IMR-90 (cell line): ENCODE measurements at regions not wholly inside any gene's neighbourhood (a gene's known extent, or its start where the extent isn't known, plus 50 kb on each side); places are given as distances from the start of the nearest gene placed in this dataset.

Experiments
- ATAC-seq: fragments of 200-7000 bp; cut with Tn5 transposase; 2 replicates; pipeline ENCODE4 v1.9.1; 2020; ENCODE audit warnings: low read depth, mild to moderate bottlenecking, moderate library complexity
- BruUV-seq: library from RNA; stranded (reverse); fragments of 400-500 nt; replicated peaks from 2 replicates; lab custom pipeline; 2021; lab: Mats Ljungman, UMichigan
- CTCF ChIA-PET: fragments of 300-600 bp; formaldehyde crosslinking; extraction: SDS; loops from one replicate; lab custom pipeline; 2021; ENCODE audit warnings: antibody characterized with exemption; lab: Yijun Ruan, JAX
- POLR2A ChIA-PET: fragments of 300-600 bp; sonication (Branson Sonifier 250); formaldehyde crosslinking; loops from one replicate; lab custom pipeline; 2022; ENCODE audit warnings: antibody characterized with exemption; ENCODE audit not compliant: unreplicated experiment; lab: Charles Lee
- DNase-seq: peaks from one replicate; pipeline ENCODE4 v3.0.0; 2013
- H2AFZ ChIP-seq: replicated peaks from 2 replicates; pipeline ENCODE3; 2013; ENCODE audit warnings: low read length, mild to moderate bottlenecking; ENCODE audit not compliant: poor library complexity
- H2AK5ac ChIP-seq: 2 replicates; pipeline ENCODE4 v1.6.1; 2013; ENCODE audit warnings: low read depth, low read length, inconsistent platforms
- H2AK9ac ChIP-seq: replicated peaks from 2 replicates; pipeline ENCODE3; 2013; ENCODE audit warnings: mild to moderate bottlenecking, low read depth, low read length, moderate library complexity; ENCODE audit not compliant: poor library complexity
- H2BK120ac ChIP-seq: 2 replicates; pipeline ENCODE4 v1.6.1; 2013; ENCODE audit warnings: low read depth, low read length, inconsistent platforms
- H2BK15ac ChIP-seq: 3 replicates; pipeline ENCODE4 v1.6.1; 2013; ENCODE audit warnings: low read depth, low read length, inconsistent platforms
- H2BK20ac ChIP-seq: 2 replicates; pipeline ENCODE4 v1.6.1; 2013; ENCODE audit warnings: low read depth, mild to moderate bottlenecking, inconsistent platforms, low read length, moderate library complexity
- H2BK5ac ChIP-seq: 2 replicates; pipeline ENCODE4 v1.6.1; 2013; ENCODE audit warnings: mild to moderate bottlenecking, low read depth, low read length, inconsistent platforms; ENCODE audit not compliant: poor library complexity, severe bottlenecking
- H3K14ac ChIP-seq: replicated peaks from 2 replicates; pipeline ENCODE4 v1.6.1; 2013; ENCODE audit warnings: low read depth, low read length, inconsistent platforms
- H3K18ac ChIP-seq: 2 replicates; pipeline ENCODE4 v1.6.1; 2013; ENCODE audit warnings: low read depth, low read length, control low read depth
- H3K23ac ChIP-seq: 2 replicates; pipeline ENCODE4 v1.6.1; 2013; ENCODE audit warnings: low read depth, low read length, inconsistent platforms
- H3K27ac ChIP-seq: 2 replicates; pipeline ENCODE4 v1.5.1; 2013; ENCODE audit warnings: mild to moderate bottlenecking, control low read depth, low read length; ENCODE audit not compliant: insufficient read depth
- H3K27me3 ChIP-seq: 2 replicates; pipeline ENCODE4 v1.6.1; 2013; ENCODE audit warnings: low read length; ENCODE audit not compliant: control insufficient read depth, insufficient read depth
- H3K36me3 ChIP-seq: 2 replicates; pipeline ENCODE4 v1.6.1; 2013; ENCODE audit warnings: low read length, mixed read lengths; ENCODE audit not compliant: control insufficient read depth, insufficient read depth
- H3K4ac ChIP-seq: 2 replicates; pipeline ENCODE4 v1.6.1; 2013; ENCODE audit warnings: low read depth, low read length, inconsistent platforms
- H3K4me1 ChIP-seq: 2 replicates; pipeline ENCODE4 v1.6.1; 2013; ENCODE audit warnings: low read length, mixed read lengths; ENCODE audit not compliant: control insufficient read depth, insufficient read depth
- H3K4me2 ChIP-seq: 2 replicates; pipeline ENCODE4 v1.6.1; 2013; ENCODE audit warnings: low read depth, mild to moderate bottlenecking, control low read depth, low read length, moderate library complexity
- H3K4me3 ChIP-seq: 2 replicates; pipeline ENCODE4 v1.5.1; 2013; ENCODE audit warnings: low read depth, mild to moderate bottlenecking, control low read depth, low read length, moderate library complexity; ENCODE audit not compliant: insufficient read depth
- H3K56ac ChIP-seq: 2 replicates; pipeline ENCODE4 v1.6.1; 2013; ENCODE audit warnings: low read length, inconsistent platforms; ENCODE audit not compliant: insufficient read depth; ENCODE audit errors: extremely low read depth
- H3K79me1 ChIP-seq, 2 experiments: 2 replicates each; pipeline ENCODE4 v1.6.1; 2013; ENCODE audit warnings: low read length in 2 of 2, inconsistent platforms in 1 of 2, low read depth in 1 of 2
- H3K9ac ChIP-seq: 2 replicates; pipeline ENCODE4 v1.6.1; 2013; ENCODE audit warnings: low read depth, low read length, control low read depth
- H3K9me1 ChIP-seq: 2 replicates; pipeline ENCODE4 v1.6.1; 2013; ENCODE audit warnings: low read length, inconsistent platforms; ENCODE audit not compliant: insufficient read depth
- H3K9me3 ChIP-seq: 2 replicates; pipeline ENCODE4 v1.6.1; 2013; ENCODE audit warnings: low read length; ENCODE audit not compliant: control insufficient read depth, insufficient read depth
- H4K20me1 ChIP-seq: 2 replicates; pipeline ENCODE4 v1.6.1; 2013; ENCODE audit warnings: low read length, inconsistent platforms; ENCODE audit not compliant: insufficient read depth
- H4K5ac ChIP-seq: 2 replicates; pipeline ENCODE4 v1.6.1; 2013; ENCODE audit warnings: mild to moderate bottlenecking, low read depth, low read length, control low read depth
- H4K8ac ChIP-seq, 2 experiments: 2 replicates each; pipeline ENCODE4 v1.6.1; 2013; ENCODE audit warnings: low read depth in 2 of 2, low read length in 2 of 2, control low read depth in 1 of 2, inconsistent platforms in 1 of 2
- H4K91ac ChIP-seq: 2 replicates; pipeline ENCODE4 v1.6.1; 2013; ENCODE audit warnings: low read depth, low read length, inconsistent platforms; ENCODE audit not compliant: insufficient read depth
- RAD21 ChIP-seq: IDR thresholded peaks from 2 replicates; pipeline ENCODE4 v1.6.1; 2012; ENCODE audit warnings: low read length, improper control_type of control experiment
- dilution Hi-C: fragments of 300-500 bp; cut with HindIII; formaldehyde crosslinking; loops from one replicate; pipeline ENCODE4 v1.14.3; 2018; ENCODE audit warnings: low sequenced_read_pairs; ENCODE audit not compliant: unreplicated experiment
- in situ Hi-C: fragments of 300-500 bp; cut with MboI; formaldehyde crosslinking; loops from 3 replicates; pipeline ENCODE4 v1.14.3; 2019; ENCODE audit warnings: low sequenced_read_pairs, inconsistent platforms, mixed read lengths
- intact Hi-C: fragments of 100-400 bp; cut with micrococcal nuclease; formaldehyde crosslinking; loops from 2 replicates; pipeline ENCODE4 v1.10.0; 2022

DNA sequence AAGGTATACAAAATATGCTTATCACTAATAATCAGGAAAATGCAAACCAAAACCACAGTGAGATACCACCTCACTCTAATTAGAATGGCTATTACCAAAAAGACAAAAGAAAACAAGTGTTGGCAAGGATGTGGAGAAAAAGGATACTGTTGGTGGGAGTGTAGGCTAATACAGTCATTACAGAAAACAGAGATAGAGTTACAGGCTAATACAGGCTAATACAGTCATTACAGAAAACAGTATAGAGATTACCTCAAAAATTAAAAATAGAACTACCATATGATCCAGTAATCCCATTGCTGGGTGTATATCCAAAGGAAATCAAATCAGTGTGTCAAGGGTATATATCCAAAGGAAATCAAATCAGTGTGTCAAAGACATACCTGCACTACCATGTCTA is 238.4 kb downstream of the PLPP3 start:
- Histone ChIP-seq H4K20me1 (no peaks in the 10 kb centered on the region), H3K27ac (no peak overlapping the region), H2BK15ac (no peak overlapping the region), H4K5ac (no peak overlapping the region), H3K9ac (no peak overlapping the region), H4K91ac (no peak overlapping the region), H3K4me3 (no peak overlapping the region), H2BK5ac (no peak overlapping the region), H3K9me1 (peaks cover 12% of the 10 kb centered on the region; the same call in 1 of the 2 replicates), H2BK20ac (no peak overlapping the region), H3K4me2 (no peak overlapping the region), H3K9me3 (no peaks in the 10 kb centered on the region), H4K8ac (no peak overlapping the region), H3K36me3 (no peaks in the 10 kb centered on the region), H2BK120ac (no peak overlapping the region), H3K27me3 (no peaks in the 10 kb centered on the region), H3K23ac (no peak overlapping the region), H3K56ac (no peak overlapping the region), H2AFZ (no peak overlapping the region), H3K14ac (no peak overlapping the region), H3K18ac (no peak overlapping the region), H3K4me1 (peaks cover 2% of the 10 kb centered on the region), H3K4ac (no peak overlapping the region), H3K79me1 (no peaks in the 10 kb centered on the region), H2AK5ac (no peak overlapping the region), H2AK9ac (no peak overlapping the region)
- intact Hi-C loops (no loop called here), in situ Hi-C loops (no loop called here), dilution Hi-C loops (no loop called here)
- no TSS peak for BruUV-seq
- no peak for TF ChIP-seq RAD21
- CTCF ChIA-PET = no interaction called here
- no peak for ATAC-seq
- POLR2A ChIA-PET = no interaction called here
- DNase-seq = no peak
